ENCODE measurements at regions not wholly inside any gene's neighbourhood (a gene's known extent, or its start where the extent isn't known, plus 50 kb on each side); places are given as distances from the start of the nearest gene placed in this dataset.

GRCh38 chr1:38498686-38499085 is 360.9 kb downstream of the RRAGC start:
- TF ChIP-seq POLR2AphosphoS5 (IDR thresholded peaks at IDR 0.05; ENCODE audit: low read depth, low read length) (no peak), POLR2A (IDR thresholded peaks at IDR 0.05; ENCODE audit: low read depth, low read length) (no peak)

Measured in GM12891 (cell line).